ENCODE measurements at regions not wholly inside any gene's neighbourhood (a gene's known extent, or its start where the extent isn't known, plus 50 kb on each side); places are given as distances from the start of the nearest gene placed in this dataset.

GRCh38 chr3:70899816-70900215 lies 587.4 kb upstream of the MDFIC2 start:
- DNase-seq (ENCODE audit: low spot score), result no peak

GRCh38 chr3:70890020-70890394 lies 577.6 kb upstream of the MDFIC2 start:
- DNase-seq (ENCODE audit: low spot score), result no peak

- no peak for DNase-seq (ENCODE audit: low spot score)
Observed at GRCh38 chr3:70889162-70890019, 577.0 kb upstream of the MDFIC2 start.

- DNase-seq (ENCODE audit: low spot score), result no peak
Observed at GRCh38 chr3:70885636-70886035, 573.2 kb upstream of the MDFIC2 start.

GRCh38 chr3:70882104-70882503 lies 569.7 kb upstream of the MDFIC2 start:
- peak; percentile 13 for DNase-seq (ENCODE audit: low spot score)

- no peak for DNase-seq (ENCODE audit: low spot score)
Observed at GRCh38 chr3:70880421-70880820, 568.0 kb upstream of the MDFIC2 start.

GRCh38 chr3:70876154-70876553 lies 563.7 kb upstream of the MDFIC2 start:
- DNase-seq (ENCODE audit: low spot score), result no peak

GRCh38 chr3:70874196-70874595 lies 561.8 kb upstream of the MDFIC2 start:
- DNase-seq (ENCODE audit: low spot score), result no peak

GRCh38 chr3:70873686-70874085 lies 561.2 kb upstream of the MDFIC2 start:
- no peak for DNase-seq (ENCODE audit: low spot score)

- DNase-seq (ENCODE audit: low spot score), result no peak
Observed at GRCh38 chr3:70871909-70872656, 559.6 kb upstream of the MDFIC2 start.

GRCh38 chr3:70870576-70870975 lies 558.1 kb upstream of the MDFIC2 start:
- DNase-seq (ENCODE audit: low spot score), result no peak

- DNase-seq (ENCODE audit: low spot score), result no peak
Observed at GRCh38 chr3:70868561-70868960, 556.1 kb upstream of the MDFIC2 start.

- no peak for DNase-seq (ENCODE audit: low spot score)
Observed at GRCh38 chr3:70863049-70863448, 550.6 kb upstream of the MDFIC2 start.

- DNase-seq (ENCODE audit: low spot score), result no peak
Observed at GRCh38 chr3:70861855-70862254, 549.4 kb upstream of the MDFIC2 start.

- DNase-seq (ENCODE audit: low spot score), result no peak
Observed at GRCh38 chr3:70861234-70861633, 548.8 kb upstream of the MDFIC2 start.

GRCh38 chr3:70857916-70858315 lies 545.5 kb upstream of the MDFIC2 start:
- DNase-seq (ENCODE audit: low spot score), result no peak

- DNase-seq (ENCODE audit: low spot score), result peak; percentile 10
Observed at GRCh38 chr3:70856414-70857162, 544.1 kb upstream of the MDFIC2 start.

GRCh38 chr3:70855149-70855548 lies 542.7 kb upstream of the MDFIC2 start:
- no peak for DNase-seq (ENCODE audit: low spot score)

GRCh38 chr3:70854108-70854507 lies 541.7 kb upstream of the MDFIC2 start:
- DNase-seq (ENCODE audit: low spot score), result no peak

GRCh38 chr3:70853161-70853944 lies 540.9 kb upstream of the MDFIC2 start:
- no peak for DNase-seq (ENCODE audit: low spot score)

GRCh38 chr3:70849911-70850699 lies 537.7 kb upstream of the MDFIC2 start:
- DNase-seq (ENCODE audit: low spot score), result peak; percentile 89

All from A172 (cell line).